ENCODE measurements at regions not wholly inside any gene's neighbourhood (a gene's known extent, or its start where the extent isn't known, plus 50 kb on each side); places are given as distances from the start of the nearest gene placed in this dataset.
"Not testable (repeated sequence)": the region's sequence is repeated elsewhere in the genome, so short reads cannot be mapped to it uniquely, and the experiment has no call there.

DNA sequence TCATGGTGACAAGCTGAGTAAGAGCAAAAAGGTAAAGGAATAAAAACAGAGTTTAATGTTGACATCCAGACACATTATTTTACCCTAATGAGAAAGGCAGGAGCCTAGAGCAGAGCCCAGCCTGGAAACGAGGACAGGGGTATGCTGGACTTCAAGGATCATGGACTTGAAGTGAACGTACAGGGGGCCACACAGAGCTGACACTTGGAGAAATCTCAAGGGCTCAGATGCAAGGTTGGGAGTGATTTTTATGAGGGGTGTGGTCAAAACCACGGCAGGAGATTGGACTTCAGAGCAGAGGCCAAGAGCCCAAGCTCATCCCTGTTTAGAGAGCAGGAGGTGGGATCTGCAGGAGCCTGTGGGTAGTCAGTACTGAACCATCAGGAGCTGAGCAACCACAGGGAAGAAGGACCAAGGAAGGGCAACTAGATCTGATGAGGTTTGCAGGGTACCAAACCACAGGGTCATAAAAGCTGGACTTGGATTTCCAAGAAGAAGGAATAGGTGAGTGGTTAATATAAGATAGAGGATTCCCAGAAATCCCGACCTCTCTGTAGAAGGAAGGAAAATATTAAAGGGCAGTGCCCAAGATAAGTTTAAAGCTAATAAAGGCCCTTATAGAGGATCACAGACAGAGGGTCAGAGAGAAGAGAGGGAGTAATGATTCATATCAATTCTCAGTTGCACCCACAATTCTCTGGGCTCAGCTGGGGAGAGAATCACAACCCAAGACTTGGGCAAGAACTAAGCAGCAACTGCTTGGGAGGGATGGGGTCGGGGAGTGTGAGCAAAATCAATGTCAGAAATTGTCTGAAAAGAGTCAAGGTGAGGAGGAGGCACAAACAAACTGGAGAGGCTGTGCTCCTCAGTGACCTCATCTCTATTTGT is 331.7 kb downstream of the SOX9 start:
- no peak for DNase-seq

DNA sequence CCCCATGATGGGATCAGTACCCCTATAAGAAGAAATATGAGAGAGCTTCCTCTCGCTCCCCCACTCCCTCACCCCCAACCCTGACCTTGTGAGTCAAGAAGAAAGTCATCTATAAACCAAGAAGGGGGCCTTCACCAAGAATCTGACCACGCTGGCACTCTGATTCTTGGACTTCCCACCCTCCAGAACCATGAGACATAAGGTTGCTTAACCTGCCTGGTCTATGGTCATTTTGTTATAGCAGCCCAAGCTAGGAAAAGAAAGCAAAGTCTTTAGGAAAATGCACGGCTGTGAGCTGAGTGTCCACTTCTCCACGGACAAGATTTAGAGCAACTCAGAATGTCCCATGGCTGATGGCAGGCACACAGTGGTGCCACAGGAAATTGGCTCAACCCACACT is 333.5 kb downstream of the SOX9 start:
- DNase-seq, result no peak

DNA sequence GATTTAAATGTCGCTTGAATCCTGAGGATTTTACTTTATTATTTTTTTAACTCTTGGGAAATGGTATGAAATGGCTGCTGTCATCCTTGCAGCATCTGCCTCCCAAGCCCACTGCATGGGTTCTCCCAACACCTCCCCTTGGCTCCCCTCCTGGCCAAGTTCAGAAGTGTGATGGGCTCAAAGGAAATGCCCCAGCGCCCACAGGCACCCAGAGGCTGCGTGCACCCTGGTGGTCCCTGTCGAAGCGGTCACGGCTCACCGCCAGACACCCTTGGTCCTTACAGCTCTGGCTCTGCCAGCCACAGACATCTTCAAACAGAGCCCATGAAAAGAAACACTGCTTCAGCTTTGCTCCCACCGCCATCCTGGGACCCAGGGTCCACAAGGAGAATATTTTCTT is 334.7 kb downstream of the SOX9 start:
- no peak for DNase-seq

DNA sequence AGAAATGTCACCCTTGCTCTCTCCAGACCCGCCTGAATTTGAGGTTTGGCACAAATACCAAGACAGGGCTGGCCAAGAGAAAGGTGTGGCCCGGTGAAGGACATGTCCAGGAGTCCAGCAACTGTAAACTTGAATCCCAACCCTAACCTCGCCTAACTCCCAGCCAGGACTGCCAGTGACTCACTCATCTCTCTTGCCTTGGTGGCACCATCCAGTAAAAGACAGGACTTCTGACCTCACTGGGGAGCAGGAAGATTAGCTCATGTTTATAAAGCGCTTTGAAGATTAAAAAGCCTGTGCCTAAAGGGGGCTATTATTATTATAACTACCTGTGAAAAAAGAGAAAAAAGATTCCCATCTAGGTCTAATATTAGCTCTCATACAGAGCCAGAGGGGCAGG is 335.3 kb downstream of the SOX9 start:
- DNase-seq, result no peak

DNA sequence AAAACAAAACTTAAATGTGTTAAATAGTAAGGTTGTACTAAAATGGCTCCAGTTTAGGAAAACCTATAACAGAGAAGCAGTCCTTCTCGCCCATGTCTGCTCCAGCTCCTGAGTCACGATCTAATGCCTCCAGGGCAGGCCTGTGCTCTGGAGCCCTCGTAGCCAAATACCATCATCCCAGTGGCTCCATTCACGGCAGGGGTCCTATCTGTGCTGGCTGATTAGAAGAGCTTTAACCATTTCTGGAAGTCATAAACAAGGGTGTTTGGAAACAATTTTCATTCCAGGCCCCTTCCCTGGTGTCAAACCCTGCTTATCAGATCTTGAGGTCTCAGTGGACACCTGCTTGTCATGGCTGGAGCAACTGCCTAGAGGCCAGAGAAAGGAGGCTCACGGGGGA is 336.9 kb downstream of the SOX9 start:
- no peak for DNase-seq

DNA sequence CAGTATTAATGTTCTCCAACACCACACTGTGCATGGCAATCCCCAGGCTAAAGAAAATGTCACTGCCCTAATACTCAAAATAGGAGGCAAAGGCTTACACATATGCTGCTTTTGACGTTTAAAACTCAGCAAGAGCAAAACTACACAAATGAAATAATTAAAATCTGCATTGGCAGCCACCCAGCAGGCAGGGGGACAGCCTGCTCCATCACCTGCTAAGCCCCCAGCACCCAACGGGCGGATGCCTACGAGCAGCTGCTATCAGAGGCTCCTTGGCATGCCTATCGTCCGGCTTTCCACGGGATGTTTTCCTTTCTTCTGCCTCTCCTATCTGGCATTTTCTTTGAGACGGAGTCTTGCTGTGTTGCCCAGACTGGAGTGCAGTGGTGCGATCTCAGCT is 337.5 kb downstream of the SOX9 start:
- DNase-seq, result no peak

DNA sequence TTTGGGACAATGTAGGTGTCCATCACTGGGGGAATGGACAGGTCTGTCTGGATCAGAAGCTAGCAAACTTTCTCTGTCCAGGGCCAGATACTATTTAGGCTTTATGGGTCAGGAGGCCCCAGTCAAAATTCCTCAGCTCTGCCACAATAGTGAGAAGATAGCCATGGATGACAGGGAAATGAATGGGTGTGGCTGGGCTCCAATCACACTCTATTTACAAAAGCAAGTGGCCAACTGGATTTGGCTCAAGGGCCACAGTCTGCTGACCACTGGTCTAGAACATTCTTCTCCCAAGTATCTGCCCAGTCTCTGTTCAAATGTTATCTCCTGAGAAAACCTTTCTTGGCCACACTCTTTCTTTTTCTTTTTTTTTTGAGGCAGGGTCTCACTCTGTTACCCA is 339.9 kb downstream of the SOX9 start:
- no peak for DNase-seq

DNA sequence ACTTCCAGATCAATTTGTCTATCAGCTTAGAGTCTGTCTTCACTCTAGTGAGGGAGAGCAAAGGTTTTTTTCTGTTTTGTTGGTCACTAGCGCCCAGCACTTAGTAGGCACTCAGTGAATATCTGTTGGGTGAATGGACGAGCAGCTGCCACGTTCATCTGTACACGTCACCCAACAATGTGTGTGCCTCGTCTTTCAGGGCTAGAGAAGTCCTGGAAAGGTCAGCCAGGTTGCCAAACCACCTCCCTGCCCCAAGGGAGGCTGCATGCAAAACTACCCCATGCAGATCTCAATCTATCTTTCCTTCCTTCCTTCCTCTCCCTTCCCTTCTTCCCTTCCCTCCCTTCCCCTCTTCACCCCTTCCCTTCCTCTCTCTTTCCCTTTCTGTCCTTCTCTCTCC is 340.9 kb downstream of the SOX9 start:
- DNase-seq, result no peak

DNA sequence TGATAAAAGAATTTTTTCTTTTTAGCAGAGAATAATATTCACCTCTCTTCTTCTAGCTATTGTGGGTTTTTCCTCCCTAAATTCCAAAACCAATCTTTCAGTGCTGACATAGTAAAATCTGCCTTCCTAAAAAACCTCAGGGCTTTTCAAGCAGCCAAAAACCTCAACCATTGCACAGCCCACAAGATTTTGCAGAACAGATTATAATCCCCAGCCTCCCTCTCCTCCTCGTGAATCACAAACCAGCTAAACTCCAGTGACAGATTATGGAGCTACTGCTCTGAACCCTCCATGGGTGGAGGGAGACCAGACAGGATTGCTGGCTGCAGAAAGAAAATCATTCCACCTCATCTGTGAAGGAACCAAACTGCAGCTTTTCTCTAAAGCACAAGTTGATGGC is 341.6 kb downstream of the SOX9 start:
- DNase-seq, result no peak

DNA sequence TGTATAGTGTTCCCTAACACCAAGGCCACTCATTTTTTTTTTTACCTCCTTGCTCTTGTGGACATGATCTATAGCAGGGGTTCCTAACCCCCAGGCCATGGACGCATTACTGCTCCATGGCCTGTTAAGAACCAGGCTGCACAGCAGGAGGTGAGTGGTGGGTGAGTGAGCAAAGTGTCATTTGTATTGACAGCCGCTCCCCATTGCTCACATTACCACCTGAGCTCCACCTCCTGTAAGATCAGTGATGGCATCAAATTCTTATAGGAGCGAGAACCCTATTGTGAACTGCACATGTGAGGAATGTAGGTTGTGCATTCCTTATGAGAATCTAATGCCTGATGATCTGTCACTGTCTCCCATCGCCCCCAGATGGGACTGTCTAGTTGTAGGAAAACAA is 342.0 kb downstream of the SOX9 start:
- no peak for DNase-seq

DNA sequence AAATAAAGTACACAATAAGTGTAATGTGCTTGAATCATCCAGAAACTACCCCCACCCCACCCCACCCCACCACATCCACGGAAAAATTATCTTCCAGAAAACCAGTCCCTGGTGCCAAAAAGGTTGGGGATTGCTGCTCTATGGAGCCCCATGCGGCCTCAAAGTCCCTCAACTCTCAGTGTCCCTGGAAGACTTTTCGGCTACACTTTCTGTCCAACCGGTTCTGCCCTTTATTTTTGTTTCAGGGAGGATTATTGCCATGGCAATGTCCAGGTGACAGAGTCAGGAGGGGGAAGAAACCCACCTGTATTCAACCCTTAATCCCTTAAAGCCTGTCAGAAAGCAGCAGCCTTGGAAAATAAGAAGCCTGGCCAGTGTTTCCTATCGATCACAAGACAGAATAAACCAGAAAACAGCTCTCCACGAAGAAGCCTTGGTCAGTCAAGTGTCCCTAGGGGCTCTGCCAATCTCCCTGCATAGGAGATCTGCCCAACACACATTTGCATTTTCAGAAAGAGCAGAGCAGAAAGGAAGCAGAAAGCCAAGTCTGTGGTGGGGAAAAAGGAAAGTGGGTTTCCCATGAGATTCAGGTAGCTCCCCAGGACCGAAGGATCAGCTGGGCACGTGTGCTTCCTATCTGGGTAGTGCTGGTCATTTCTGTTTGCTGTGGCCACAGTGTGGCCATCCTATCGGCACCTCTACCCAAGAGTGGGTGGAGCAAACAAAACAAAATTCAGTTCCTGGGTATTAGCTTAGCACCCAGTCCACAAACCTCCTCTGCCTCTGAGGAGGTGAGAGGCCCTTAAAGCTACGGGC is 342.7 kb downstream of the SOX9 start:
- DNase-seq, result no peak

DNA sequence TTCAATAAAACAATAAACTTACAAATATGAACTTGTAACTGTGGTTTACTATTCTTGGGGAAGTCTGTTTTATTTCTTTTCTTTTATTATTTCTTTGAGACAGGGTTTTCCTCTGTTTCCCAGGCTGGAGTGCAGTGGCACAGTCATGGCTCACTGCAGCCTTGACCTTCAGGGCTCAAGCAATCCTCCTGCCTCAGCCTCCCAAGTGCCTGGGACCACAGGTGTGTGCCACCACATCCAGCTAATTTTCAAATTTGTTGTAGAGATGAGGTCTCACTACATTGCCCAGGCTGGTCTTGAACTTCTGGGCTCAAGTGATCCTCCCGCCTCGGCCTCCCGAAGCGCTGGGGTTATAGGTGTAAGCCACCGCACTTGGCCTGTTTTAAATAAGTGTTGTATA is 343.4 kb downstream of the SOX9 start:
- DNase-seq, result not testable (repeated sequence)

DNA sequence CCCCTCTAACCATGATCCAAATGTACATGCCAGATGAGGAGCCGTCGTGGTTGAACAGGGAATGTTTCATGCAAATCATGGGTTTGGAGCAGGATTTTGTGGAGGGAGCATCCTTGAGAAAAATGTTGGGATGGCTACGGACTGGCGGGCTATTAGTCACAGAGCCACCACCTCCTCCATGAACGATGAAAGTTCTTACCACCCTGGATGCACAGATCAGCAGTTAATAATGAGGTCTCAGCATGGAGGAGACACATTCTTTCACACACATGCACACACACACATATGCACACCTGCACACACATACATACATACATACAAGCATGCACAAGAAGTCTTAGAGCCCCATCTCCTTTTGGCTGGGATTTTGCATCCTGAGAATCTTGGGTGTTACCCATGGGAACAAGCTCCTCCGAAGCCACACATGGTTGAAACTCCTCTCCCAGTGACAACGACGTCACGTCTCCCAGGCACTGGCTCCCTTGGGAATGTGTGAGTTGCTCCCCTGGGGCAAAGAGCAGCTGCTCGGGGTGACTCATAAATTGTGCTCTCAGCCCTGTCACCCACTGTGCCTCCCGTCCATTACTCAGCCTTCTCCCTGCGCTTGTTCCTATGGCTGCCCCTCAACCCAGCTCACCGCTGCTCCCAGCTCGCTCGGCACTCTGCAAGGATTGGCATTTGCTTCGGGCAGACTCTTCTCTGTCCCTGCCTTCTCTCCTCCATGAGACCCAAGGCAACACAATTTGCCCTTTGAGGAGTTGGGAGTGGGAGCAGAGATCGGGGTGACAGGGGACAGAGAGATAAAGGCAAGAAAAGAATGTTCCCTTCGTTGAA is 344.6 kb downstream of the SOX9 start:
- DNase-seq, result no peak

DNA sequence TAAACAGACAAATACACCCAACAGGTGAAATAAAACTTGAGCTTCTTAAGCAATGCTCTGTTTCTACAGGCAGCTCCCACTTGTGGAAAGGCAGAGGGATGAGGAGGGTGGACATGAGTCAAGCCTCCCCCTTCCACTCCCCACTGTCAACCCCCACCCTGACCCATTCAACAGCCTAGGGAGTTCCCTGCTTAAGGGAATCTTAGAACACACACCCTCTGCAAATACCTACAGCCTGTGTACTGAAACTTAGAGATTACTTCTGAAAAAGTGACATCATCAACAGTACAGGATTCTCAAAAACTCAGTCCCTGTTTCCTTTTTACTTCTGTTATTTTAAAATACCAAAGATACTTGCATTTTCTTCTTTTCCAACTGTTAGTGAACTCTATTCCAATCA is 345.4 kb downstream of the SOX9 start:
- peak; percentile 9 for DNase-seq

DNA sequence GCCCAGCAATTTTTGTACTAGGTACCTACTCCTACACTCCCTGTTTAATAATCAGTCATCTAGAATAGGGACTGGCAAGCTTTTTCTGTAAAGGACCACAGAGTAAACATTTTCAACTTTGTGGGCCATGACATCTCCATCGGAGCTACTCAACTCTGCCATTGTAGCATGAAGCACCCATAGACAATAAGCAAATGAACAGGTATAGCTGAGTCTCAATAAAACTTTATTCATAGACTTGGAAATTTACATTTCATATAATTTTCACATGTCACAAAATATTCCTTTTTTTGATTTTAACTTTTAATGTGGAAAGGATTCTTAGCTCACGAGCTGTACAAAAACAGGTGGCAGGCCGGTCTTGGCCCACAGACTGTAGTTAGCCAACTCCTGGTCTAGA is 345.8 kb downstream of the SOX9 start:
- no peak for DNase-seq

DNA sequence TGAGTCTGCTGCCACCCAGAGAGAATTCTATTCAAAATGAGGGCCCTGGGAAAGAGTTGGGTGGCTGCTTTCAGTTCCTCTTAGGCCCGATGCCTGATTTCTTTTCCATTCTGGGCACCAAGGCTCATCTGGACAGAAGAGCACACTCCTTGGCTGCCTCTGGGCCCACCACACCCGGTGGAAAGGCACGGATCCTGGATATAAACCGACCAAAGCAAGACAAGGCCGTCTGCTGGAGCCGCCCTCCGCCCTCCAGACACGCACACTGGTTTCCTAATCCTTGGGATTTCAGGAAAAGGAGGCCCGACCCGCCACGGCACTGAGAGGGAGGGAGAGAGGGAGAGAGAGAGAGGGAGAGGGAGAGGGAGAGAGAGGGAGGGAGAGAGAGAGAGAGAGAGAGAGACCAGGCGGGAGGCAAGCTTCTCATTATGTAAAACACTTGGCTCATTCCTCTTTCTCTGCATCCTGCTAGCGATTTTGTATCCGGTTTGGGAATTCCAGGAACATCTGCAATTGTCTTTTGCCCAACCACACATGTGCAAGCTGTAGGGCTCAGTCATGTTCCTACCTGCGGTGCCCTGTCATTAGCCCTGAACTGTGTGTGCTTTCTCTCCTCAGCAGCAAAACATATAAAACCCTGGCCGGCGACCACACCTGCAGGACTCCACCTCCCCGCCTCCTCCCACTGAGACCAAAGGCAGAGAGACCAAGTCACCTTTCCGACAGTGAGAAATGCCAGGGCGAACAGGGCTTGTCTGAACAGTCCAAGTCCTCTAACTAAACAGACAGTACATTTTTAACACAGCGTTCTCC is 347.2 kb downstream of the SOX9 start:
- peak; percentile 87 for DNase-seq

DNA sequence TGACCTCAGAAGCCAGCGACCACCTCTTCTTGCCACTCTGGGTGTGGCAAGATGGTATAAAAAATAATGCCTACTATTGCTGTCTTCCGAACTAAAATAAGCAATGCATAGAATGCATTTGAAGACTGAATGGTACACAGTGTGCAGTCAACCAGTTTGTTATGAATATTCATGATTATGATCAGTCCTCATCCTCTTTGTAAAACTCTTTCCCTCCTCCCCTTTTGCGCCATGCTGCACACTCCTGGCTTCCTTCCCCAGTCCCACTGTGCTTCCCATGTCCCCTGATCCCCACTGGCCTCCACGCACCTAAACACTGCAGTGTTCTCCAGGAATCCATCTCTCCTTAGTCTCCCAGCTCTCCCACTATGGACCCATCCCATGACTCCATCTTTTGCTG is 348.0 kb downstream of the SOX9 start:
- no peak for DNase-seq

DNA sequence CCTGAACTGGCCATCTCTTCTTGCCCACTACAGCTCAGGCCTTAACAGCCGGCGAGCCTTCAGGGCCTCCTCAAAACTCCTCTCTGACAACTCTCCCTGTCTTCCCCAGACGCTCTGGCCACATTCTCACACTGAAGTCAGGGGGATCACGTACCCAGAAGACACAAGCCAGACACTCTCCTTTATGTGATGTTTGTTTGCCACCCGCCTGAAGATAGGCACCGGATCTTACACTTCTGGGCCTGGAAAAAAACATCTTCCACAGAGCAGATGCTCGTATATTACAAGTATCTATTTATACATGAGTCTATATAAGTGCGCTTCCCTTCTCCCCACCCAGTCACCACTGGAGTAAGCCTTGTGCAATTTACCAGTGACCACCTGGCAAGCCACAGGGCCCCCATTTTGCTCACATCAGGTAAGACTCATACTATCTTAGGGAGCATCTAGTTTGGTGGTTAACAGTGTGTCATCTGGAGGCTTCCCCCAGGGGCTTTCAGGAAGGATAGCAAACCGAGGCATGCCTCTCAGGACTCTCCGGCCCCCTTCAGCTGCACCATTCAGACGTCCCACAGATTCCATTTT is 349.4 kb downstream of the SOX9 start:
- DNase-seq, result no peak

DNA sequence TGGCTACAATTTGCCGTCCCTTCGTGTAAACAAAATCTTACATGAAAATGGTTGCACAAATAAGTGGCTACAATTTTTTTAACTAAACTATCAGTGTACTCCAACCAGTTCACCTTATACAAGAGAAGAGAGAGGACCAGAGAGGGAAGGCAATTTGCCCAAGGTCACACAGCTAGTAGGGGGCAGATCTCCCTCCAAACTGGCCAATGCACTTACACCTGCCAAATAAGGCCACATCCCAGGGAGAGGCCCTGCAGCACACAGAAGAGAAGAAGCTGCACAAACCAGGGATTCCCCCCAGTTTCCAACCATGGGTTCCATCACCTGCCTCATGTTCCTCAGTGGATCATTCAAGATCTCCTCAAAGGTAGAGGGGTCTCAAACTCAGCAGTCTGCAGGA is 349.9 kb downstream of the SOX9 start:
- no peak for DNase-seq

DNA sequence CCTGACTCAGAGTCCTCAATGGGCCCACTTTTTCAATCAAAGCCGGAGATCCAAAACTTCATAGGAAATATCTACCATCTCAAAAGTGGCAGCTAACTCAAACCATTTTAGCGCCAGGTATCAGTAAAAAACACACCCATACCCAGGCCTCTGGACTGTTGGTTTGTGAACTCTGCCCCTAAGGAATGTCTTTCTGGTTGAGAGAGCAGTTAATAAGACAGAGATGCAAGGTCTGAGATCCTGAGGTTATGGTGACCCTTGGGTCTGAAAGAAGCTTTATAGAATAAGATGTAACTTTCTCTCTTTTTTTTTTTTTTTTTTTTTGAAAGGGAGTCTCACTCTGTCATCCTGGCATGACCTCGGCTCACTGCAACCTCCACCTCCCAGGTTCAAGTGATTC is 350.5 kb downstream of the SOX9 start:
- DNase-seq, result no peak

DNA sequence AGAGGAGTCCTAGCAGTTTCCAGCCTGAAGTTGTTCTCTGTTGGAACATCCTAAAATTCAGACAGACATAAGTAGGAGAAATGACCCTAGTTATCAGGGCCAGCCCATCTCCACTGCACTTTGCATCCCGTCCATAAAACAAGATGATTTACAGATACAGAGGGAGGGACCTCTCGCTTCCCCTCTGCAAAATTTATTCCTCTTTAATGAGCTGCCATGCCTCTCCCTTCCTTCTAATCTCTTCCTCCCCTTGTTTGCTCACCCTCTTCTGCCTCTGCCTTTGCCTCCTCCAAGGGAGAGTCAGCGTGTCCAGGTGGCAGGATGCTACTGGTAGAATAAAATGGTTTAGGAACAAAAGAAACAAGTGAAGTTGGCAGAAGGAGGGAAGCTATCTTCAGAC is 351.3 kb downstream of the SOX9 start:
- no peak for DNase-seq

All from skin of body (tissue), 1 donor.